ENCODE measurements at regions not wholly inside any gene's neighbourhood (a gene's known extent, or its start where the extent isn't known, plus 50 kb on each side); places are given as distances from the start of the nearest gene placed in this dataset.

DNA sequence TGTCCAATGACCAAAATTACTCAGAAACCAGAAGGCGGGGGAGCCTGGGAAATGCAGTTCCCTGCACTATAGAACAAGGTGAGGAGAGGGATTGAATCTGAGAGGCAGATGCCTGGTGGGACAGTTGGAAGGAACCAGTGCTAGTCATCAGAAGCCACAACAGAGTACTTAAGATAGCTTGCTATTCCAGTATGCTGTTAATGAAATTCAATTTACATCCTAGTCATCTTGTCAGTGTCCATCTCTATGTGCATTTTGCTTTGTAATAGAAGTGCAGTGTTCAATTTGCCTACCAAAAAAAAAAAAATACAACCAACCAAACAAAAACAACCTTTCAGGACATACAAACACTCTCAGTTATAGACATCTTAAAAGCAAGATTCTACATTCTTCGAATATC lies 679.1 kb upstream of the CPEB2 start:
- TF ChIP-seq CTCF (IDR thresholded peaks at IDR 0.05 in 8 of 11, conservative IDR thresholded peaks at IDR 0.05 in 3 of 11) (no peak), POLR2A (IDR thresholded peaks at IDR 0.05) (no peak)

Measured in spleen (tissue), 7 donors.